PFSK-1 (cell line): ENCODE measurements at regions not wholly inside any gene's neighbourhood (a gene's known extent, or its start where the extent isn't known, plus 50 kb on each side); places are given as distances from the start of the nearest gene placed in this dataset.

Source experiments
- FOXP2 ChIP-seq: optimal IDR thresholded peaks from 2 replicates; pipeline ENCODE3; 2011; ENCODE audit warnings: borderline replicate concordance, control low read depth, inconsistent platforms; ENCODE audit not compliant: insufficient read depth; ENCODE audit errors: extremely low read length, extremely low read depth
- POLR2AphosphoS5 ChIP-seq: IDR thresholded peaks from 2 replicates; pipeline ENCODE4 v1.6.1; 2012; ENCODE audit warnings: low read depth, mild to moderate bottlenecking, control low read depth, low read length, moderate library complexity
- REST ChIP-seq, 2 experiments: IDR thresholded peaks; 2 replicates each; pipeline versions ENCODE4 v1.6.1 to v1.8.0; 2011 to 2012; ENCODE audit warnings: low read depth in 2 of 2, low read length in 2 of 2, control low read depth in 1 of 2, inconsistent platforms in 1 of 2, mild to moderate bottlenecking in 1 of 2, moderate library complexity in 1 of 2; ENCODE audit not compliant: insufficient read depth in 1 of 2
- SIN3A ChIP-seq: IDR thresholded peaks from 2 replicates; pipeline ENCODE4 v1.6.1; 2012; ENCODE audit warnings: mild to moderate bottlenecking, low read length, moderate library complexity, borderline replicate concordance; ENCODE audit not compliant: insufficient read depth
- TAF1 ChIP-seq: IDR thresholded peaks from 2 replicates; pipeline ENCODE4 v1.6.1; 2012; ENCODE audit warnings: low read length, control low read depth, borderline replicate concordance; ENCODE audit not compliant: insufficient read depth

- TF ChIP-seq FOXP2 (no peak), SIN3A (no peak), POLR2AphosphoS5 (no peak), REST (IDR thresholded peaks at IDR 0.05; ENCODE audit: insufficient read depth in 1 of 2, low read depth in 2 of 2, low read length in 2 of 2) (no peak), TAF1 (no peak)
These were observed 482.4 kb upstream of the GHITM start for GRCh38 chr10:83656924-83657323.

- TF ChIP-seq POLR2AphosphoS5: no peak
- TF ChIP-seq SIN3A: no peak
- no peak for TF ChIP-seq REST (IDR thresholded peaks at IDR 0.05; ENCODE audit: insufficient read depth in 1 of 2, low read depth in 2 of 2, low read length in 2 of 2)
These were observed 481.8 kb upstream of the GHITM start for GRCh38 chr10:83657487-83657886.

- TF ChIP-seq SIN3A (no peak), TAF1 (no peak), REST (IDR thresholded peaks at IDR 0.05; ENCODE audit: insufficient read depth in 1 of 2, low read depth in 2 of 2, low read length in 2 of 2) (no peak), POLR2AphosphoS5 (no peak), FOXP2 (no peak)
These were observed 475.4 kb upstream of the GHITM start for GRCh38 chr10:83663918-83664317.

GRCh38 chr10:83666762-83667161 is 472.5 kb upstream of the GHITM start:
- no peak for TF ChIP-seq POLR2AphosphoS5
- TF ChIP-seq SIN3A: no peak
- no peak for TF ChIP-seq FOXP2
- no peak for TF ChIP-seq TAF1
- TF ChIP-seq REST (IDR thresholded peaks at IDR 0.05; ENCODE audit: insufficient read depth in 1 of 2, low read depth in 2 of 2, low read length in 2 of 2): no peak

- TF ChIP-seq TAF1 (no peak), REST (IDR thresholded peaks at IDR 0.05; ENCODE audit: insufficient read depth in 1 of 2, low read depth in 2 of 2, low read length in 2 of 2) (no peak), SIN3A (no peak), POLR2AphosphoS5 (no peak), FOXP2 (no peak)
These were observed 471.7 kb upstream of the GHITM start for GRCh38 chr10:83667594-83667993.
